Activated naive CD4-positive, alpha-beta T cell treated with anti-CD3 and anti-CD28 coated beads, Interleukin-2, amount 50 U/mL, for 24 hours (primary cell): ENCODE measurements at regions not wholly inside any gene's neighbourhood (a gene's known extent, or its start where the extent isn't known, plus 50 kb on each side); places are given as distances from the start of the nearest gene placed in this dataset.

Source experiments
- H3K27ac Mint-ChIP-seq: one replicate; pipeline ENCODE4 v1.8.0; 2021; ENCODE audit warnings: mild to moderate bottlenecking, mixed read lengths
- H3K27me3 Mint-ChIP-seq: one replicate; pipeline ENCODE4 v1.8.0; 2021; ENCODE audit warnings: mixed read lengths
- H3K36me3 Mint-ChIP-seq: one replicate; pipeline ENCODE4 v1.8.0; 2021; ENCODE audit warnings: mixed read lengths
- H3K4me1 Mint-ChIP-seq: one replicate; pipeline ENCODE4 v1.8.0; 2021; ENCODE audit warnings: mixed read lengths
- H3K4me3 Mint-ChIP-seq: one replicate; pipeline ENCODE4 v1.8.0; 2021; ENCODE audit warnings: mild to moderate bottlenecking, mixed read lengths
- H3K9me3 Mint-ChIP-seq: one replicate; pipeline ENCODE4 v1.8.0; 2021; ENCODE audit warnings: mixed read lengths

DNA sequence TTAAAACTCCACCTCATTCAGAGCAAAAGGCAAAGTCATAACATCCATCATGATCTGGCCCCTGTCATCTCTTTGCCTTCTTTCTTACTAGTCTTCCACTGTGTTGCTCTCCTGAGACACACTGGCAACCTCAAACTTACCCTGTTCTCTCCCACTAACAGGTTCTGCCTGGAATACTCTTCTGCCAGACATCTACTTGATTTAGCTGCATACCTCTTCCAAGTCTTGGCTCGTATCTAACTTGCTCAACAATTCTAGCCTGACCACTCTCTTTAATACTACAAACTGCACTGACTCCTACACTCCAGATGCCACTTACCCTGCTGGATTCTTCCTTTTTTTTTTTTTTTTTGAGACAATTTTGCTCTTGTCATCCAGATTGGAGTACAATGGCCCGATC lies 167.0 kb upstream of the MTPN start:
- Mint-ChIP-seq H3K9me3 (no peaks in the 10 kb centered on the region), H3K36me3 (no peaks in the 10 kb centered on the region), H3K27ac (no peak overlapping the region), H3K4me1 (no peaks in the 10 kb centered on the region), H3K4me3 (no peak overlapping the region), H3K27me3 (no peaks in the 10 kb centered on the region)

DNA sequence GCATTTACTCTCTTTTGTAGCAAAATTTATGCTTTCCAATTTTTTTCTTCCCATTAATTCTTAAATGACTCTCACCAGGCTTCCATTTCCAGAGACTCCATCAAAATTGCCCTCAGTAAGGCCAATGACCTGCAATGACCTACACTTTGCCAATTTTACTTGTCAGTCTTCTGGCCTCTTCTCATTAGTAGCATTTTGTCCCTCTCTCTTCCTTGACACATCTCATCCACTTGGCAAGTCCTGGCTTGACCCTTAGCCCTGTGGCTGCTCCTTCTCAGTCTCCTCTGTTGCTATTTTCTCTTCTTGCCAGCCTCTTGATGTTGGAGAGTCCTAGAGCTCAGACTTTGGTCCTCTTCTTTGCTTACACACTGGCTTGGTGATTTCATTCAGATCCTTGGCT lies 166.1 kb upstream of the MTPN start:
- Mint-ChIP-seq H3K27ac (no peak overlapping the region), H3K27me3 (no peaks in the 10 kb centered on the region), H3K4me1 (no peaks in the 10 kb centered on the region), H3K9me3 (no peaks in the 10 kb centered on the region), H3K36me3 (no peaks in the 10 kb centered on the region), H3K4me3 (no peak overlapping the region)

DNA sequence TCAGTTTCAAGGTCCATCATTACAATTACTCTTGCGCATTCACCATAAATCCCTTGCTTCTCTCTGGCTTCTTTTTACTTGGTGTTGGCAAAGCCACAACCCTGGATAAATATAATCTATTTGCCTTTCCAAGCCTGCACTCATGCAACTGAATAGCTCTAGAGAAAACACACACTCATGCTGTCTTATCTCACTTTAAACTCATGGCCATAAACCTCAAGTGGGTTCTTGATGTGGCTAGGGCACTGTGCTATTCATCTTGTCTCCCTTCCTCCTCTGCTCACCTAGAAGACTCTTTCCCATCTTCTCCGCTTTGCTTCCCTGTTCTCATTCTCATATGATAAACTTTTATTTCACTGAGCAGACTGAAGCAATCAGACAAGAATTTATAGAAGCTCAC lies 165.4 kb upstream of the MTPN start:
- Mint-ChIP-seq H3K4me1 (no peaks in the 10 kb centered on the region), H3K27me3 (no peaks in the 10 kb centered on the region), H3K9me3 (no peaks in the 10 kb centered on the region), H3K27ac (no peak overlapping the region), H3K36me3 (peaks cover 1% of the 10 kb centered on the region), H3K4me3 (no peak overlapping the region)

DNA sequence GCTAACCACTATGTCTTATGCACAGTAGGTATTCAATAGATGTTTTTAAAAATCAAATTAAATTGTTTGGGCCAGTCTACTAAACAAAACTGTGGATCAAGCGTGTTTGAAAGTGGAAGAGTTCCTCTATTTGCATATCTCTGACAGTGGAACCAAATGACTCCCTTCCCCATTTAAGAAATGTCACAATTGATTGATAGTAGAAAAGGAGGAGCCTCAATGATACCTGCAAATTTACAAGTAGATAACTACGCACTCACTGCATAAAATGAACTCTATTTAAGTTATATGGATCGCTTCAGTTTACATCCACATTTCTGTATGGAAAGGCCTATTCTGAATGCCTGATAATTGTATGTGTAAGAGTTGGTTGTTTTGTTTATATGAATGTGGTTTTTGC lies 163.3 kb upstream of the MTPN start:
- Mint-ChIP-seq H3K4me1 (no peaks in the 10 kb centered on the region), H3K9me3 (no peaks in the 10 kb centered on the region), H3K4me3 (no peak overlapping the region), H3K27ac (no peak overlapping the region), H3K36me3 (peaks cover 1% of the 10 kb centered on the region), H3K27me3 (no peaks in the 10 kb centered on the region)

DNA sequence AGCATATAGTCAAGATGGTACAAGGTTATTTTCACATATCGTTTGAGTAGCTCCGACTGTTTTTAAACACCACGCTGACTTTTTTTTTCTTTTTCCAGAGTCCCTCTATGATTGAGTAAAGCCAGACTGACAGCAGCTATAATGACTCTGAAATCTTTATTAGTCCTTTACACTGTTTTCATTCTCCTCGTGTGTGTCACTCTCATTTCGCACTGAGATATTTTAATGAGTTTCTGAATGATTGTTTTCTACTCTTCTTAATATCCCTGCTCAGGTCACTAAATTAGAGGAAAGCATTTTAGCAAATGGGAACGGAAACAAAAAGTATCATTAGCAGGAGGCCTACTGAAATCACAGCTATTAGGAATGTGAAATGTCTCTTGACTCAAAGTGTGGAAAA lies 162.3 kb upstream of the MTPN start:
- peaks cover 1% of the 10 kb centered on the region for H3K36me3 Mint-ChIP-seq
- H3K27me3 Mint-ChIP-seq = no peaks in the 10 kb centered on the region
- H3K27ac Mint-ChIP-seq = no peak overlapping the region
- no peak overlapping the region for H3K4me3 Mint-ChIP-seq
- no peaks in the 10 kb centered on the region for H3K4me1 Mint-ChIP-seq
- H3K9me3 Mint-ChIP-seq = no peaks in the 10 kb centered on the region

DNA sequence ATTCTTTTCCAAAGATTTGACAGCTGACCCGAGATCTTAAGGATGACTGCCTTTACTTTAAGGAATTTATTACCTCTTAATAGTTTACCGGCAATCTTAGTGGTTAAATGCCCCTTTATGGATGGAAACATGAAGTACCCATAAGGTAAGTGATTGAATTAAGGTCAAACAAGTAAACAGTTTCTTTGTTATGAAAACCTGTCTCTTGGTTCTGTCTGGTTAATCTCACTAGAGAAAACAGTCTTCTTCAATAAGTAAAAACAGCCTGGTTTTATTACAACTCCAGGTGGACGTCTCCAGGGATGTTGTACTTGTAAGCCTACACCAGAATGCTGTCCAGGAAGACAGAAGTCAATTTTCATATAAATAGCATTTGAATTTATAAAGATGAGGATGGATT lies 161.8 kb upstream of the MTPN start:
- H3K4me3 Mint-ChIP-seq = no peak overlapping the region
- no peaks in the 10 kb centered on the region for H3K4me1 Mint-ChIP-seq
- peaks cover 1% of the 10 kb centered on the region for H3K36me3 Mint-ChIP-seq
- H3K27me3 Mint-ChIP-seq = no peaks in the 10 kb centered on the region
- no peaks in the 10 kb centered on the region for H3K9me3 Mint-ChIP-seq
- H3K27ac Mint-ChIP-seq = no peak overlapping the region

DNA sequence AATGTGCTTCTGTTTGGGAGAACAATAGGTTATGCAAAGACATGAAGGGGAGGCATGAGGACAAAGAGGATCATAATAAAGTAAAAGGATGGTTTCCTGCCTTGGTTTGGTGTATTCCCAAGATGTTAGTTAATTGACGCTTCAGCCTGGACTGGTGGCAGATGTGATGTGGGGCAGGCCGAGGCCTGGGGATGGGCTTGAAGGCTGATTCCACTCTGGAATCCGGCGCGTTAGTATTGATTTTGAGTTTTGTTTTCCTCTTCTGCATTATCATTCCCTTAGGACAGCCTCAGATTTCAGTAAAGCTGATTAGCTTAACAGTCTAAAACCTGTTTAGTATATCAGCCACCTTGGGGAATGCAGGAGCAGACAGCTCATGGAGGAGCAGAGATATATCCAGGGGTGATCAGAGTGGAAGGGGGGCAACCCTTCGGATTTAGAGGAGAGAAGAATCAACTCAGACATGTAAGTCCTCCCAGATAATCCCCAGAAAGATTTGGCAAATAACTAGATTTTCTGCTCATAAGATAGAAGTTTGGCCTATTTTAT lies 159.8 kb upstream of the MTPN start:
- H3K4me3 Mint-ChIP-seq = no peak overlapping the region
- H3K27ac Mint-ChIP-seq = no peak overlapping the region
- H3K9me3 Mint-ChIP-seq = no peaks in the 10 kb centered on the region
- no peaks in the 10 kb centered on the region for H3K27me3 Mint-ChIP-seq
- H3K4me1 Mint-ChIP-seq = no peaks in the 10 kb centered on the region
- H3K36me3 Mint-ChIP-seq = peaks cover 6% of the 10 kb centered on the region

DNA sequence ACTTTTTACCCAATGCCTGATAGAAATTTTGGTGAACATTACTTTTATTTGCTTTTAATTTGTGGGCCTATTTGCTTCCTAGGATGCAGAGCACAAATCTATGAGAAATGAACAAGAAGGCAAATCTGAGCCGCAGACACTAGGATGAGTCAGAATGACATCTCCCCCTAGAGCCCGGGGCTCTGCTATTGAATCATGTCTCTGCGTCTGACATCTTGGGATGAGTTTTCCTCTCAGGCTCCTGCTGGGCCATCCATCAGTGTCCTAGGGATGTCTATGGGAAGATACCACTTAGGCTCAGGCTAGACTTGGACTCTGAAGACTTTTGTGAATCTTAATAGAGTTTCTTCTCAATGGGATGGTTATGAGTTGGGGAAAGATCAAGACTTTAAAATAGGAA lies 157.3 kb upstream of the MTPN start:
- Mint-ChIP-seq H3K27ac (no peak overlapping the region), H3K36me3 (peaks cover 7% of the 10 kb centered on the region), H3K9me3 (no peaks in the 10 kb centered on the region), H3K4me3 (no peak overlapping the region), H3K4me1 (peaks cover 4% of the 10 kb centered on the region), H3K27me3 (no peaks in the 10 kb centered on the region)

DNA sequence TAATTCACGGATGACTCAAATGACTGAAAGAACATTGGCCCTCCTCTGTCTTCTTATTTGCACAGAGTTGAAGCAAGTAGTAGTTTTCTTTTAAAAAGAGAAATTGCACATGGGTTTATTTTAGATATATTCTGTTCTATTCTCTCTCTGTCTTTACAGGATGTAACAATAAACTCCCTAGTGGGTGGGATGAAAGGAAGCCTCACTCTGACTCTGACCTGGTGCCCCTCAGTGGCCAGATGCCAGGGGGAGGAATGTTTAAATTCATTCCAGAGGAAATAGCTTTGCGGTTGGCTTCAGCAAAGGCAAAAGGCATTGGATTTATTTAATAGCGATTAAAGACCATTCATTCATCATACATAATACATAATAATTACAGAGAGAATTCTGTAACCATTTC lies 156.4 kb upstream of the MTPN start:
- Mint-ChIP-seq H3K36me3 (peaks cover 8% of the 10 kb centered on the region), H3K4me3 (no peak overlapping the region), H3K4me1 (peaks cover 5% of the 10 kb centered on the region), H3K27me3 (no peaks in the 10 kb centered on the region), H3K9me3 (no peaks in the 10 kb centered on the region), H3K27ac (no peak overlapping the region)

DNA sequence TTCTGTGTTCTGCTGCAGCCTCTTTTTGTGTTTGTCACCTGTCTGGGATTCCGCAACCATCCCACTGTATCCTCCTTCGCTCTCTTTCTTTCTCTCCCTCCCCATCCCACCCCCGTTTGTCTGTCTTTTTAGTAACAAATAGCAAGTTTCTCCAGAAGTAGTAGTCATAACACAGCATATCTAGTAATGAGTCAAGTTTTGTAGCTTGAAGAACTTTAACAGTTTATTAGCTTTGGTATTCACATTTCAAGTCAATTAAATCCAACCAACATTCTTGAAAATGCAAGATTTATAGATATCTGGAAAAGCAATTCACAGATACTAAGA lies 154.1 kb upstream of the MTPN start:
- Mint-ChIP-seq H3K9me3 (no peaks in the 10 kb centered on the region), H3K27me3 (no peaks in the 10 kb centered on the region), H3K36me3 (peaks cover 6% of the 10 kb centered on the region), H3K27ac (no peak overlapping the region), H3K4me3 (no peak overlapping the region), H3K4me1 (peaks cover 5% of the 10 kb centered on the region)

DNA sequence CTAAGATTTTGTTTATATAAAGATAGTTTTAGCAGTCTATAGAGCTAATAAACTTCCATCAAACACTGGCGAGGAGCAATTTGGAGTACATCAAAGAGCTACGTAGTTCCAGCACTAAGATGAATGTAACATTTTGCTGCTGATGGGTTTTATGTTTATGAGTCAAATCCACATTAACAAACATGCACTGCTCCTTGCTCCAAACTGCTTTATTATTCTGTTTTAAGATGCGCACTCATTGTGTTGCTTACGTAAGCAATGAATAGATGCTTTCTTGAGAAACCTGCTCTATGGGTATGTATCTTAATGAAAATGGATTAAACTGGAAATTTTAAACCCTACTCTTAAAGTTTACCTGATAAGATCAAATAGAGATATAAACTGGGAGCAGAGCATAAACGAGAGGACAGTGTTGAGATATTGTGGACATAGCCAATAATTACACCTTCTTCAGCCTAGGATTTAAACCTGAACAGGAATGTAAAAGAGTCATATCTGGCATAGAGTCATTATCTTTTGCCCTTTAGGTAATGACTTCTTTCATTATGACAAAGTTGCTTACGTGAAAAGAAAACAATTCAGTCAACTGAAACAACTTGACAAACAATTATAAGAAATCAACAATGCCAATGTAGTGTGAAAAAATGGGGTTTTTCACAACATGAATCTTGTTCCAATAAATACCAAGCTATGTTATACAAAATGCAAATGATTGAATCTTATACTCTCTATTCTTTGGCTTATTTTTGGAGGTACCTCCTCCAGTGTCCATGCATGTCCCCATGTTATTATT lies 153.5 kb upstream of the MTPN start:
- H3K27ac Mint-ChIP-seq = no peak overlapping the region
- no peaks in the 10 kb centered on the region for H3K9me3 Mint-ChIP-seq
- peaks cover 6% of the 10 kb centered on the region for H3K36me3 Mint-ChIP-seq
- no peaks in the 10 kb centered on the region for H3K27me3 Mint-ChIP-seq
- peaks cover 5% of the 10 kb centered on the region for H3K4me1 Mint-ChIP-seq
- H3K4me3 Mint-ChIP-seq = no peak overlapping the region

DNA sequence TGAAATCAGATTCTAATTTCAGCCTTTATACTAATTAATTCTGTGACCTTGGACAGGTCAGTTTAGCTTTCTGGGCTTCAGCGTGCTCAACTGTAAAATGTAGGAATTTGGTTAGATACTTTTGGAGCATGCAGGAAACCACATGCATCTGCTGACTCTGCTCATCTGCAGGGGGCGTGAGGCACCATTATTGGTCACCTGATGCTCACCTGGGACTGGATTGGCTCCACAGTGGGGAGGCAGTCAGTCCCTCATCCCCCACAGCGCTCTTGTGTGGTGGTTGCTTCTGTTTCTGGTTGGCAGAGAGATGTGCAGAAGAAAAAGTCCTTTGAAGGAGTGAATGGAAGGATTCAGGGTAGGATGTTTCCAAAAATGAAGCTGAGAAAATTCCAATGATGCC lies 150.9 kb upstream of the MTPN start:
- no peak overlapping the region for H3K4me3 Mint-ChIP-seq
- no peak overlapping the region for H3K27ac Mint-ChIP-seq
- H3K4me1 Mint-ChIP-seq = peaks cover 5% of the 10 kb centered on the region
- H3K27me3 Mint-ChIP-seq = no peaks in the 10 kb centered on the region
- peaks cover 2% of the 10 kb centered on the region for H3K36me3 Mint-ChIP-seq
- no peaks in the 10 kb centered on the region for H3K9me3 Mint-ChIP-seq

DNA sequence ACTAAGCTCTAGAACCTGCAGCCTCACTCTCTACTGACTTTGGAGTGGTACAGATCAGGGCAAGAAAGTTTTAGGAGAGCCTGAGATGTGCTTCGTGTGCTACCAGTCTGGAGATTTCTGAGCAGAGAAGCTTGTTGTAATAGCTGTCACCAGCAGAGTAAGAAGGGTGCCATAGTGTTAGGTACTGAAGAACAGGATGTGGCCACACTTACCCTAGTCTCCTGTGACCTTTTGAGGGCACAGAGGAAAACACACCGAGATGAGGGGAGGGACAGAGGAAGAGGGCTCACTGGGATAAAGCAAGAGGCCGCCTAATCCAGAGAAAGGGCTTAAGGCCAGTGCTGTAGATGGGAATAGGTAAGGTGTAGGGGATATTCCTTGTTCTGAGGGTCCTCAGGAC lies 146.2 kb upstream of the MTPN start:
- peaks cover 3% of the 10 kb centered on the region for H3K36me3 Mint-ChIP-seq
- H3K27me3 Mint-ChIP-seq = no peaks in the 10 kb centered on the region
- H3K4me3 Mint-ChIP-seq = no peak overlapping the region
- no peaks in the 10 kb centered on the region for H3K9me3 Mint-ChIP-seq
- H3K4me1 Mint-ChIP-seq = no peaks in the 10 kb centered on the region
- no peak overlapping the region for H3K27ac Mint-ChIP-seq

DNA sequence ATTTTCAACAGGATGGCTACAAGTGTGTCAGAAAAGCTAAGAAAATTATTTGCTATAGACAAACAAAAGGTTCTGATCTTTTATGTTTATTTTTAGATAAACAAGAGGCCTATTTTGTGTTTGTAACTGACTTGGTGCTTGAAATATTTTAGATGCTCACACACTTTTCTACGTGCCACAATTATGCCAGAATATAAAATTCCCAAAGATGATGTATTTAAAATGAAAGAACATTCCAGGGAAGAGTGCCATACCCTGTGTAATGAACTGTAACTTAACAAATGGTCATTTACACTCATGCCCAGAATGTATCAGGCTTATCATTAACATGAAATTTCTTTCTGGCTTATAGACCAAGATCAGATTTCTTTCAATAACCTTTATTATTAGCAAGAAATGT lies 144.9 kb upstream of the MTPN start:
- H3K9me3 Mint-ChIP-seq = no peaks in the 10 kb centered on the region
- H3K36me3 Mint-ChIP-seq = peaks cover 3% of the 10 kb centered on the region
- no peaks in the 10 kb centered on the region for H3K27me3 Mint-ChIP-seq
- H3K4me1 Mint-ChIP-seq = no peaks in the 10 kb centered on the region
- H3K27ac Mint-ChIP-seq = no peak overlapping the region
- H3K4me3 Mint-ChIP-seq = no peak overlapping the region

DNA sequence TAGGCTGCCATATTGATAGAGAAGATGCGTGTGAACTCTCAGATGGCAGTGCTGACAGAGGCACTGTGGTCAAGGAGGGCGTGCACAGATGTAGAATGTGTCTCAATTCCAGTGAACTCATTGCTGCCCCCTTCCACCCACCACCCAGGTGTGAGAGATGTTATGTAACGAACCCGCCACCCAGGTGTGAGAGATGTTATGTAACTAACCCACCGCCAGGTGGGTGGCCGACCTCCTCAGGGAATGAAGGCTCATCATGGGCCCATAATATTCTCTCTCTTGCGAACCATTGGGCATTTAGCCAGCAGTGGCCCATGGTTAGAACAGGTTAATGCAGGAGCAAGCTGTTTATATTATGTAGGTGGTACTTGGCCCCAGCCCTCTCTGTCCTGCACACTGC lies 140.4 kb upstream of the MTPN start:
- Mint-ChIP-seq H3K27me3 (no peaks in the 10 kb centered on the region), H3K4me3 (no peak overlapping the region), H3K4me1 (no peaks in the 10 kb centered on the region), H3K27ac (no peak overlapping the region), H3K9me3 (no peaks in the 10 kb centered on the region), H3K36me3 (peaks cover 3% of the 10 kb centered on the region)

DNA sequence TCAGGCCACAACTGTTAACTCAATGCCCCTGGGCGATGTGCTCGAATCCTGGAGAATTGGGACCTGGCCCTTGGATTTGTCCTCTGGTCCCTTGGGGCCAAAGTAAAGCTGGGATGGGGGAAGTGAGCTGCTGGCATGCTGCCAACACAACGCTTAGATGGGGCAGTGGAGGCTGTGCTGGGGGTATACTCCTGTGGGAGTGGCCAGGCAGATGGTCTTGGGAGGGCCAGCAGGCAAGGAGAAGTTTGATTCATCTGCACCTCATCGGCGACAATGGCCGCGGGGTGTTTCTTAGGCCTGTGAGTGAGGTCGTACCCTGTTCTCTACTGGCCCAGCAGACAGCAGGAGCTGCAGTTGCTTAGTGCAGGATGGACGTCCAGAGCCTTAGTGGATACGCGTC lies 139.0 kb upstream of the MTPN start:
- no peak overlapping the region for H3K27ac Mint-ChIP-seq
- no peaks in the 10 kb centered on the region for H3K4me1 Mint-ChIP-seq
- peaks cover 3% of the 10 kb centered on the region for H3K36me3 Mint-ChIP-seq
- H3K4me3 Mint-ChIP-seq = no peak overlapping the region
- no peaks in the 10 kb centered on the region for H3K9me3 Mint-ChIP-seq
- no peaks in the 10 kb centered on the region for H3K27me3 Mint-ChIP-seq
